ENCODE measurements at regions not wholly inside any gene's neighbourhood (a gene's known extent, or its start where the extent isn't known, plus 50 kb on each side); places are given as distances from the start of the nearest gene placed in this dataset.

DNA sequence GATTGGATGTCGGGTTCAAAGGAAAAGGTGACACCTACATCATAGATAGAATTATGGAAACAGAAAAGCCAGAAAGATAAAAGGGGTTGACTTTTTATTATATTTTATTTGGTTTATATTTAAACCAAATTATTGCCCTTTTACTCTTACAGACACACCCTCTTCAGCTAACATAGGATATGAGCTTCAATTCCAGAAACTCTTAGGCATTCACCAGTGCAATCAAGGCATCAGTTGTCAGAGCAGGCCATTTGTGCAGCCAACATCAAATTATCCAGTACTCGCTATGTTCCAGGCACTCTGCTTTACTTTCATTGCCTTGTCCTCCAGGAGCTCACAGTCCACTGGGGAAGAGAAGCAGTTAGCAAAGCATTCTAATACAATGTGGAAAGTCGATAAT lies 347.5 kb downstream of the TFEC start (continued):
- TF ChIP-seq, protein P1, sequence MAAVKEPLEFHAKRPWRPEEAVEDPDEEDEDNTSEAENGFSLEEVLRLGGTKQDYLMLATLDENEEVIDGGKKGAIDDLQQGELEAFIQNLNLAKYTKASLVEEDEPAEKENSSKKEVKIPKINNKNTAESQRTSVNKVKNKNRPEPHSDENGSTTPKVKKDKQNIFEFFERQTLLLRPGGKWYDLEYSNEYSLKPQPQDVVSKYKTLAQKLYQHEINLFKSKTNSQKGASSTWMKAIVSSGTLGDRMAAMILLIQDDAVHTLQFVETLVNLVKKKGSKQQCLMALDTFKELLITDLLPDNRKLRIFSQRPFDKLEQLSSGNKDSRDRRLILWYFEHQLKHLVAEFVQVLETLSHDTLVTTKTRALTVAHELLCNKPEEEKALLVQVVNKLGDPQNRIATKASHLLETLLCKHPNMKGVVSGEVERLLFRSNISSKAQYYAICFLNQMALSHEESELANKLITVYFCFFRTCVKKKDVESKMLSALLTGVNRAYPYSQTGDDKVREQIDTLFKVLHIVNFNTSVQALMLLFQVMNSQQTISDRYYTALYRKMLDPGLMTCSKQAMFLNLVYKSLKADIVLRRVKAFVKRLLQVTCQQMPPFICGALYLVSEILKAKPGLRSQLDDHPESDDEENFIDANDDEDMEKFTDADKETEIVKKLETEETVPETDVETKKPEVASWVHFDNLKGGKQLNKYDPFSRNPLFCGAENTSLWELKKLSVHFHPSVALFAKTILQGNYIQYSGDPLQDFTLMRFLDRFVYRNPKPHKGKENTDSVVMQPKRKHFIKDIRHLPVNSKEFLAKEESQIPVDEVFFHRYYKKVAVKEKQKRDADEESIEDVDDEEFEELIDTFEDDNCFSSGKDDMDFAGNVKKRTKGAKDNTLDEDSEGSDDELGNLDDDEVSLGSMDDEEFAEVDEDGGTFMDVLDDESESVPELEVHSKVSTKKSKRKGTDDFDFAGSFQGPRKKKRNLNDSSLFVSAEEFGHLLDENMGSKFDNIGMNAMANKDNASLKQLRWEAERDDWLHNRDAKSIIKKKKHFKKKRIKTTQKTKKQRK (IDR thresholded peaks at IDR 0.05; ENCODE audit: low read depth, low read length), result no peak
- no peak for TF ChIP-seq CBX3 (IDR thresholded peaks at IDR 0.05; ENCODE audit: borderline replicate concordance, low read depth)

DNA sequence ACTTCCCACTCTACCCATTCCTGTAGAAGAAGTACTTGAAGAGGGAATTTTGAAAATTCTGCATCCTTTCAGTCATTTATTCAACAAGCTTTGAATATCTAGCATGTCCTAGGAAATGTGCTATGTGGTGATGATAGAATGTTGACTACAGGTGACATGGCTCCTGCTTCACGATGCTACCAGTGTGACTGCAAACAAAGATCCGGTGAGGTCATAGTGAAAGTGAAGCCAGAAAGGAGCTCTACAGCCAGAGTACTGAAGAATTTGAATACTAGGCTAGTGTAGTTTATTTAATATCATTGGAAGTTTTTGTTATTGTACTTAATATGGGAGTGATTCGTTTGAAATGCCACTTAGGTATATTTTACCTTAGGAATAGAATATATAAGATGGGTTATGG lies 348.1 kb downstream of the TFEC start:
- no peak overlapping the region for H3K4me2 ChIP-seq (ENCODE audit: control insufficient read depth, insufficient read depth)
- intact Hi-C loops (cut with micrococcal nuclease; ENCODE audit: unreplicated experiment) (loop anchor here (10.0 kb wide), 2 partner anchors 818 to 1658 kb away; no protein-coding TSS in a partner anchor), in situ Hi-C loops (cut with MboI) (no loop called here)
- no peaks in the 10 kb centered on the region for H4K20me1 ChIP-seq (ENCODE audit: control insufficient read depth, insufficient read depth)
- no peak overlapping the region for H2AFZ ChIP-seq (ENCODE audit: control insufficient read depth, low read depth, low read length)
- H3K27ac ChIP-seq (ENCODE audit: control insufficient read depth, insufficient read depth), result no peak overlapping the region
- ChIA-PET CTCF (interaction anchor here (0.6 kb wide), 1 partner anchor 473 kb away, joined by 3 read pairs; no protein-coding TSS in a partner anchor), RAD21 (ENCODE audit: unreplicated experiment) (interaction anchor here (0.5 to 0.6 kb wide), 3 partner anchors 206 to 1372 kb away, joined by 3 read pairs; no protein-coding TSS in a partner anchor), SMC1A (ENCODE audit: uncharacterized antibody, unreplicated experiment) (no interaction called here), POLR2A (interaction anchor here (0.6 kb wide), 1 partner anchor 39 kb away, joined by 4 read pairs; no protein-coding TSS in a partner anchor)
- ATAC-seq (peak; percentile 82), FAIRE-seq (no peak), DNase-seq (ENCODE audit: low read depth, low spot score) (no peak)
- WGBS (ENCODE audit: insufficient coverage, insufficient replicate concordance, low lambda C conversion rate, missing lambda C conversion rate), result 0% methylated on average over 3 of the region's 3 CpGs
- no peaks in the 10 kb centered on the region for H3K9me3 ChIP-seq (replicated peaks; ENCODE audit: control insufficient read depth, insufficient read depth, low read length)
- H3K36me3 ChIP-seq (ENCODE audit: control insufficient read depth in 2 of 2, insufficient read depth in 2 of 2, low read length in 1 of 2), result no peaks in the 10 kb centered on the region
- BruUV-seq (replicated peaks), result no TSS peak
- H3K9ac ChIP-seq (ENCODE audit: control insufficient read depth, insufficient read depth, low read length), result no peak overlapping the region
- H3K27me3 ChIP-seq (replicated peaks in 1 of 2; ENCODE audit: control insufficient read depth in 2 of 2, insufficient read depth in 2 of 2, low read length in 1 of 2), result no peaks in the 10 kb centered on the region
- no peaks in the 10 kb centered on the region for H3K4me1 ChIP-seq (ENCODE audit: control insufficient read depth, insufficient read depth, low read length)
- no peaks in the 10 kb centered on the region for H3K79me2 ChIP-seq (ENCODE audit: control insufficient read depth, insufficient read depth, low read length)
- H3K4me3 ChIP-seq, result no peak overlapping the region
- TF ChIP-seq SP1 (IDR thresholded peaks at IDR 0.05; ENCODE audit: low read depth, low read length) (no peak), MXI1 (IDR thresholded peaks at IDR 0.05; ENCODE audit: low read depth, low read length) (no peak), RELA (IDR thresholded peaks at IDR 0.05; ENCODE audit: borderline replicate concordance, partially characterized antibody) (no peak), CREB1 (IDR thresholded peaks at IDR 0.05; ENCODE audit: low read depth) (no peak), NR2C1 (IDR thresholded peaks at IDR 0.05) (no peak), SPI1 (IDR thresholded peaks at IDR 0.05; ENCODE audit: borderline replicate concordance, insufficient read depth, low read depth, low read length) (no peak), SREBF2 (IDR thresholded peaks at IDR 0.05; ENCODE audit: low read length) (no peak), ESRRA (IDR thresholded peaks at IDR 0.05; ENCODE audit: low read length) (no peak), SRF (IDR thresholded peaks at IDR 0.05; ENCODE audit: low read depth in 2 of 2, low read length in 2 of 2) (no peak), CHD4 (IDR thresholded peaks at IDR 0.05) (no peak), TCF12 (IDR thresholded peaks at IDR 0.05; ENCODE audit: low read depth, low read length) (no peak), CBX3 (IDR thresholded peaks at IDR 0.05; ENCODE audit: borderline replicate concordance, low read depth) (no peak), POLR2AphosphoS2 (IDR thresholded peaks at IDR 0.05; ENCODE audit: low read depth, low read length) (no peak), NFXL1 (IDR thresholded peaks at IDR 0.05; ENCODE audit: borderline replicate concordance) (no peak), MTA3 (IDR thresholded peaks at IDR 0.05; ENCODE audit: borderline replicate concordance, low read length) (no peak)
- TF ChIP-seq, protein P2, sequence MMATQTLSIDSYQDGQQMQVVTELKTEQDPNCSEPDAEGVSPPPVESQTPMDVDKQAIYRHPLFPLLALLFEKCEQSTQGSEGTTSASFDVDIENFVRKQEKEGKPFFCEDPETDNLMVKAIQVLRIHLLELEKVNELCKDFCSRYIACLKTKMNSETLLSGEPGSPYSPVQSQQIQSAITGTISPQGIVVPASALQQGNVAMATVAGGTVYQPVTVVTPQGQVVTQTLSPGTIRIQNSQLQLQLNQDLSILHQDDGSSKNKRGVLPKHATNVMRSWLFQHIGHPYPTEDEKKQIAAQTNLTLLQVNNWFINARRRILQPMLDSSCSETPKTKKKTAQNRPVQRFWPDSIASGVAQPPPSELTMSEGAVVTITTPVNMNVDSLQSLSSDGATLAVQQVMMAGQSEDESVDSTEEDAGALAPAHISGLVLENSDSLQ (IDR thresholded peaks at IDR 0.05), result no peak
- TF ChIP-seq, protein P1 (IDR thresholded peaks at IDR 0.05; ENCODE audit: low read depth, low read length), result no peak
